PC-3 (cell line): ENCODE measurements at regions not wholly inside any gene's neighbourhood (a gene's known extent, or its start where the extent isn't known, plus 50 kb on each side); places are given as distances from the start of the nearest gene placed in this dataset.

Source experiments
- EZH2 ChIP-seq: fragments of 300-600 bp; sonication (generic); IDR thresholded peaks from one replicate; pipeline ENCODE4 v1.6.1; 2017; ENCODE audit warnings: antibody characterized with exemption, mild to moderate bottlenecking, low read length; ENCODE audit not compliant: unreplicated experiment
- EZH2phosphoT487 ChIP-seq: fragments of 300-600 bp; sonication (generic); IDR thresholded peaks from 2 replicates; pipeline ENCODE4 v1.6.1; 2018; ENCODE audit warnings: mild to moderate bottlenecking, antibody characterized with exemption, low read length, borderline replicate concordance
- TF ChIP-seq, protein P1 (sequence below): fragments of 300-600 bp; sonication (generic); conservative IDR thresholded peaks from 2 replicates; pipeline ENCODE4 v1.5.1; 2017; ENCODE audit warnings: antibody characterized with exemption, low read depth, mild to moderate bottlenecking, low read length

DNA sequence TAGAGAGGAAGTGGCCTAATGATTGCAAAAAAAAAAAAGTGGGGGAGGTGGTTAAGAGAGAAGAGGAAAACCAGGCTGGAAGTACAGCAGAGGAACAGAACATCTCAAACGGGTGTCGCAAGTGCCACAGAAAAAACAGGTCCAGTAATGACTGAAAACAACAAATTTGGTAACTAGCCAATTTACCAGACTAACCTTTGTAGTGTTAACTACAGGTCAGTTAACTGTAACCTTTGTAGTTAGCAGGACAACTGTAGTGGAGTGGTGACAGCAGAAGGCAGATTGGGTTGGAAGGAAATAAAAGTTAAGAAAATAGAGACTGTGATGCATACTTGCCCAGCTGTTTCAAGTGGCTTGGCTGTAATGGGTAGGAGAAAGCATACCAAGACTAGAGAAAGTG, 91.4 kb upstream of the CHST9 start:
- TF ChIP-seq, protein P1, sequence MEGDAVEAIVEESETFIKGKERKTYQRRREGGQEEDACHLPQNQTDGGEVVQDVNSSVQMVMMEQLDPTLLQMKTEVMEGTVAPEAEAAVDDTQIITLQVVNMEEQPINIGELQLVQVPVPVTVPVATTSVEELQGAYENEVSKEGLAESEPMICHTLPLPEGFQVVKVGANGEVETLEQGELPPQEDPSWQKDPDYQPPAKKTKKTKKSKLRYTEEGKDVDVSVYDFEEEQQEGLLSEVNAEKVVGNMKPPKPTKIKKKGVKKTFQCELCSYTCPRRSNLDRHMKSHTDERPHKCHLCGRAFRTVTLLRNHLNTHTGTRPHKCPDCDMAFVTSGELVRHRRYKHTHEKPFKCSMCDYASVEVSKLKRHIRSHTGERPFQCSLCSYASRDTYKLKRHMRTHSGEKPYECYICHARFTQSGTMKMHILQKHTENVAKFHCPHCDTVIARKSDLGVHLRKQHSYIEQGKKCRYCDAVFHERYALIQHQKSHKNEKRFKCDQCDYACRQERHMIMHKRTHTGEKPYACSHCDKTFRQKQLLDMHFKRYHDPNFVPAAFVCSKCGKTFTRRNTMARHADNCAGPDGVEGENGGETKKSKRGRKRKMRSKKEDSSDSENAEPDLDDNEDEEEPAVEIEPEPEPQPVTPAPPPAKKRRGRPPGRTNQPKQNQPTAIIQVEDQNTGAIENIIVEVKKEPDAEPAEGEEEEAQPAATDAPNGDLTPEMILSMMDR: no peak
- TF ChIP-seq EZH2 (no peak), EZH2phosphoT487 (no peak)
